Activated CD8-positive, alpha-beta T cell treated with anti-CD3 and anti-CD28 coated beads for 36 hours (primary cell): ENCODE measurements at regions not wholly inside any gene's neighbourhood (a gene's known extent, or its start where the extent isn't known, plus 50 kb on each side); places are given as distances from the start of the nearest gene placed in this dataset.

Experiments used
- ATAC-seq: fragments of 200-7000 bp; cut with Tn5 transposase; one replicate; pipeline ENCODE4 v1.10.0; 2021; ENCODE audit warnings: mild to moderate bottlenecking, moderate library complexity
- CTCF ChIA-PET: fragments of 350-600 bp; sonication (Branson Sonifier 250); formaldehyde crosslinking; loops from one replicate; lab custom pipeline; 2021; ENCODE audit warnings: antibody characterized with exemption; lab: Charles Lee
- POLR2A ChIA-PET: fragments of 350-600 bp; sonication (Branson Sonifier 250); formaldehyde crosslinking; loops from one replicate; lab custom pipeline; 2021; ENCODE audit warnings: antibody characterized with exemption; lab: Charles Lee
- DNase-seq: peaks from one replicate; pipeline ENCODE4 v3.0.0-alpha.2; 2020
- H3K27ac Mint-ChIP-seq: one replicate; pipeline ENCODE4 v1.8.0; 2021; ENCODE audit warnings: mild to moderate bottlenecking, mixed read lengths
- H3K27me3 Mint-ChIP-seq: one replicate; pipeline ENCODE4 v1.8.0; 2021; ENCODE audit warnings: mixed read lengths
- H3K36me3 Mint-ChIP-seq: one replicate; pipeline ENCODE4 v1.8.0; 2021; ENCODE audit warnings: low read depth, mixed read lengths
- H3K4me1 Mint-ChIP-seq: one replicate; pipeline ENCODE4 v1.8.0; 2021; ENCODE audit warnings: low read depth, mixed read lengths
- H3K4me3 Mint-ChIP-seq: one replicate; pipeline ENCODE4 v1.8.0; 2021; ENCODE audit warnings: mild to moderate bottlenecking, moderate library complexity, mixed read lengths
- H3K9me3 Mint-ChIP-seq: one replicate; pipeline ENCODE4 v1.8.0; 2021; ENCODE audit warnings: mixed read lengths
- CTCF ChIP-seq: fragments of 200-600 bp; IDR thresholded peaks from one replicate; pipeline ENCODE4 v1.8.0; 2022; ENCODE audit warnings: antibody characterized with exemption, mild to moderate bottlenecking
- intact Hi-C: fragments of 100-400 bp; cut with micrococcal nuclease; formaldehyde crosslinking; loops from one replicate; pipeline ENCODE4 v1.10.0; 2022

- ChIA-PET CTCF (no interaction called here), POLR2A (no interaction called here)
- DNase-seq, result no peak
- H3K9me3 Mint-ChIP-seq, result peaks cover 1% of the 10 kb centered on the region
- no peaks in the 10 kb centered on the region for H3K4me1 Mint-ChIP-seq
- intact Hi-C loops, result no loop called here
- no peak overlapping the region for H3K4me3 Mint-ChIP-seq
- H3K36me3 Mint-ChIP-seq, result no peaks in the 10 kb centered on the region
- TF ChIP-seq CTCF, result no peak
- no peaks in the 10 kb centered on the region for H3K27me3 Mint-ChIP-seq
- H3K27ac Mint-ChIP-seq, result no peak overlapping the region
- ATAC-seq, result no peak
Measured at GRCh38 chr2:185645529-185645928, 93.1 kb upstream of the FSIP2 start.

GRCh38 chr2:185658750-185659149, 79.9 kb upstream of the FSIP2 start:
- H3K36me3 Mint-ChIP-seq, result no peaks in the 10 kb centered on the region
- H3K4me1 Mint-ChIP-seq, result no peaks in the 10 kb centered on the region
- TF ChIP-seq CTCF, result no peak
- DNase-seq, result no peak
- ATAC-seq, result no peak
- no peak overlapping the region for H3K4me3 Mint-ChIP-seq
- intact Hi-C loops, result no loop called here
- no peak overlapping the region for H3K27ac Mint-ChIP-seq
- H3K27me3 Mint-ChIP-seq, result no peaks in the 10 kb centered on the region
- POLR2A ChIA-PET, result no interaction called here
- peaks cover 5% of the 10 kb centered on the region for H3K9me3 Mint-ChIP-seq
- CTCF ChIA-PET, result no interaction called here

DNA sequence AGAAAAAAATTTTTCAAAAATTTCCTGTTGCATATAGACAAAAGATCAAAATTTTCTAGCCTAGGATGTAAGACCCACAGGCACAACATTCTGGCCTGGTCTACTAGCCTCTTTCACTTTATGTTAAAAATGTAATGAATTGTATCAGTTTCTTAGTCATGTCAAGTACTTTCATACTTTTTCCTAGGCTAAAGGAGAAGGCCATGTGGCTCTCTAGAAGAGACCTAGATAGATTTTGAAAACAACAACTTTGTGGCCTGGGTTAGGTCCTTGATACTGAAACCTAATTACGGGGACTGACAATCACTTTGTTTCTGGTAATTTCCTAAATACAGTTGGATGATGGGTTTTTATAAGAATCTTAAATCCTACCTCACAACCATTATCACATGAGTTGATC, 74.8 kb upstream of the FSIP2 start:
- Mint-ChIP-seq H3K36me3 (no peaks in the 10 kb centered on the region), H3K27me3 (no peaks in the 10 kb centered on the region), H3K27ac (no peak overlapping the region), H3K4me1 (no peaks in the 10 kb centered on the region), H3K4me3 (no peak overlapping the region), H3K9me3 (peaks cover under 1% of the 10 kb centered on the region)
- ChIA-PET CTCF (no interaction called here), POLR2A (no interaction called here)
- TF ChIP-seq CTCF, result no peak
- DNase-seq (no peak), ATAC-seq (no peak)
- intact Hi-C loops, result no loop called here

GRCh38 chr2:185664384-185664783, 74.2 kb upstream of the FSIP2 start:
- no peak overlapping the region for H3K4me3 Mint-ChIP-seq
- no peak for DNase-seq
- POLR2A ChIA-PET, result no interaction called here
- no peaks in the 10 kb centered on the region for H3K4me1 Mint-ChIP-seq
- H3K27me3 Mint-ChIP-seq, result no peaks in the 10 kb centered on the region
- ATAC-seq, result no peak
- H3K27ac Mint-ChIP-seq, result no peak overlapping the region
- no peaks in the 10 kb centered on the region for H3K36me3 Mint-ChIP-seq
- H3K9me3 Mint-ChIP-seq, result no peaks in the 10 kb centered on the region
- intact Hi-C loops, result no loop called here
- no peak for TF ChIP-seq CTCF
- CTCF ChIA-PET, result no interaction called here

DNA sequence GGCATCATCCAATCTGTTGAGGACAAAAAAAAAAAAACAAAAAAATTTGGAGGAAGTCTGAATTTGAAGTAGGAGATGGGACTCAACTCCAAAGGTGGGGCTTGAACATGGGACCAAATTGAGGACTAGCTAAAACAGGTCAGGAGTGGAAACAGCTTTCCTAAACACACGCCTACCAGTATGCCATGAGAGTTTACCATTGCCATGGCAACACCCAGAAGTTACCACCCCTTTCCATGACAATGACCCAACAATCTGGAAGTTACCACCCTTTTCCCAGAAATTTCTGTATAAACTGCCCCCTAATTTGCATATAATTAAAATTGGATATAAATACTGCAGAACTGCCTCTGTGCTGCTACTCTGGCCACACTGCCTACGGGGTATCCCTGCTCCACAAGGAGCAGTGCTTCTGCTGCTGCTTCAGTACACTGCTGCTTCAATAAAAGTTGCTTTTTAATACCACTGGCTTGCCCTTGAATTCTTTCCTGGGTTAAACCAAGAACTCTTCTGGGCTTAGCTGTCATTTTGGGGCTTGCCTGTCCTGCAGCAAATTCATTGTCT, 73.3 kb upstream of the FSIP2 start:
- DNase-seq, result no peak
- no peaks in the 10 kb centered on the region for H3K27me3 Mint-ChIP-seq
- no peaks in the 10 kb centered on the region for H3K36me3 Mint-ChIP-seq
- no peaks in the 10 kb centered on the region for H3K9me3 Mint-ChIP-seq
- ATAC-seq, result no peak
- no peak overlapping the region for H3K4me3 Mint-ChIP-seq
- TF ChIP-seq CTCF, result no peak
- H3K27ac Mint-ChIP-seq, result no peak overlapping the region
- intact Hi-C loops, result no loop called here
- POLR2A ChIA-PET, result no interaction called here
- H3K4me1 Mint-ChIP-seq, result no peaks in the 10 kb centered on the region
- CTCF ChIA-PET, result no interaction called here
